ENCODE measurements at regions not wholly inside any gene's neighbourhood (a gene's known extent, or its start where the extent isn't known, plus 50 kb on each side); places are given as distances from the start of the nearest gene placed in this dataset.

DNA sequence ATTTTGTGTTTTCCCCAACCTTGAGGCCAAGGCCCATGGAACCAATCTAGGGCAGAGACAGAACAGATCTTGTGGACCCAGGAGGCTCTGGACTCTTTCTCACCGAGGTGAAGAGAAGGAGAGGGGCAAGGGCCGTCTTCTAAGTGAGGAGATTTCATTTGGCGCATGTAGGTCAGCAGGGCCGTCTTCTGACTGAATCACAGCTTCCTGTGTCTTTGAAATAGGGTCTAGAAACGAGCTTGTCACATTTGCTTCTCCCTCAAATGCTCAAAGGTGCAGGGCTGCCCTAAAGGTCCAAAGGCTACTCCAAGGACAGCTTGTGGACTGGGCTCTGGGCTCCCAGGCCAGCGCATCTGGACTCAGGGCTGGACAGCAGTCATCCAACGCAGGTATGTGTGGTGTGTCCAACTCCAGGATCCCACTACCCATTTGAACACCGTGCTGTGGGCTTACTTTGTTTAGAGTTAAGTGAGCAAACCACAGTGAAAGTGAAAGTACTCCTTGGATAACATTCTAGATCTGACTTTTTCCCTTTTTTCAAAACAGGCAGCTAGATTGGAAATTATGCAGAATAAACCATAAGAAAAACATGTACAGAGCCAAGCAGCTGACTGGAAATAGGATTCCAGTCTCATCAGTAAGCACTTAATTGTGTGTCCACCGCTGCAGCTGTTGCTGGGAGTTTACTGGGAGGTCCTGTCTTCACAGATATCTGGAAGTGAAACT is 357.0 kb downstream of the GADD45G start:
- TF ChIP-seq, protein P1, sequence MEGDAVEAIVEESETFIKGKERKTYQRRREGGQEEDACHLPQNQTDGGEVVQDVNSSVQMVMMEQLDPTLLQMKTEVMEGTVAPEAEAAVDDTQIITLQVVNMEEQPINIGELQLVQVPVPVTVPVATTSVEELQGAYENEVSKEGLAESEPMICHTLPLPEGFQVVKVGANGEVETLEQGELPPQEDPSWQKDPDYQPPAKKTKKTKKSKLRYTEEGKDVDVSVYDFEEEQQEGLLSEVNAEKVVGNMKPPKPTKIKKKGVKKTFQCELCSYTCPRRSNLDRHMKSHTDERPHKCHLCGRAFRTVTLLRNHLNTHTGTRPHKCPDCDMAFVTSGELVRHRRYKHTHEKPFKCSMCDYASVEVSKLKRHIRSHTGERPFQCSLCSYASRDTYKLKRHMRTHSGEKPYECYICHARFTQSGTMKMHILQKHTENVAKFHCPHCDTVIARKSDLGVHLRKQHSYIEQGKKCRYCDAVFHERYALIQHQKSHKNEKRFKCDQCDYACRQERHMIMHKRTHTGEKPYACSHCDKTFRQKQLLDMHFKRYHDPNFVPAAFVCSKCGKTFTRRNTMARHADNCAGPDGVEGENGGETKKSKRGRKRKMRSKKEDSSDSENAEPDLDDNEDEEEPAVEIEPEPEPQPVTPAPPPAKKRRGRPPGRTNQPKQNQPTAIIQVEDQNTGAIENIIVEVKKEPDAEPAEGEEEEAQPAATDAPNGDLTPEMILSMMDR (IDR thresholded peaks at IDR 0.05; ENCODE audit: insufficient read depth, low read length, poor library complexity, severe bottlenecking), result no peak
- TF ChIP-seq EZH2phosphoT487 (conservative IDR thresholded peaks at IDR 0.05; ENCODE audit: low read length), result no peak

Data from SU-DHL-6 (cell line).